ENCODE measurements at regions not wholly inside any gene's neighbourhood (a gene's known extent, or its start where the extent isn't known, plus 50 kb on each side); places are given as distances from the start of the nearest gene placed in this dataset.
"Not testable (repeated sequence)": the region's sequence is repeated elsewhere in the genome, so short reads cannot be mapped to it uniquely, and the experiment has no call there.

DNA sequence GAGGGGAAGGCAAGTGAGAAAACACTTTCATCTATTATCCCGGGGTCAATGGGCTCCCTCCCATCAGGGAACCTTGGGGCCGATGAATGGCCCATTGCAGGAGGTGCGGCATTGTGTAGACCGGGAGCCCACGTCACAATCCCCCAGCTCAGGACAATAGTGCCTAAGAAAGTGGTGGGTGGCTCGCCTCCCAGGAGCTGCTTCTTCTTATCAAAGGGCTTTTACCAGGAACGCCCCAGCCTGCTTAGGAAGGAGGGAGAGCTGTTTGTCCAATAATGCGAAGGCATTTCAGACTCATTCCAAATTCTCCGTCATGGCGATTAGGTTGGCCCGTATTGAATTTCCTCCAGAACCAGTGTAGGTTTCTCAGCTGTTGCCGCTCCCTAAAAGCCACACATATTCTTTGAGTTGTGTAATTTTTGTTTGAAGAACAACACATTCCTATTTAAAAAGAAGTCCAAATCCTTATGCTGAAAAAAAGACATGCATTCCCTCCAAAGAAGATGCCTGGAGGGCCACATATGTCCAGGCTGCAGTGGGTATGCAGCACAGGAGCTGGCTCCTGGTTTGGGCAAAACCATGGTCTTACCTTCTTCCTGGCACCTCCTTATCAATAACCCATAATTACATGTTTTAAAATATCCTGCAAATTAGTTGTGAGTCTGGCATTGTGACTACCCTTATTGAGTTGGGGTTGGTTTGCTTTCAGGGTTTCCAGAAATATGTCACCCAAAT, 264.7 kb downstream of the MYCN start:
- in situ Hi-C loops (cut with HindIII; ENCODE audit: low pct_unique_long_range_greater_than_20kb, low sequenced_read_pairs), result no loop called here
- DNase-seq (ENCODE audit: low read depth), result no peak

DNA sequence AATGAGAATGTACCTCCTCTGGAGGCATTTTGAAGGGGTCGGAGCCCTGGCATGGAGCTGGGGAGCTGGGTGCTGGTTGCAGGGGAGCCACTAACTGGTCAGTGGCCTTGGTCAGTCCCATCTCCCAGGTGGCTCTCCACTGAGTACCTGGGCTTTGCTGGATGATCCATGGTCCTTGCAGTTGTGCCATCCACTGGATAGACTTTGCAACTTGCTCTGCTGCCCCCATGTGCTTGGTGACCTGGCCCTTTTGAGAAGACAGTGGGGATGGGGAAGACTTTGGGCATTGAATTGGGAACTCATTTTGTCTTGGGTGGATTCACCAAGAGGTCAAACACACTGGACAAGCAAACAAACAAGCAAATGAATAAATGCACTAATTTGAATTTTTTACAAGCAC, 263.9 kb downstream of the MYCN start:
- in situ Hi-C loops (cut with HindIII; ENCODE audit: low pct_unique_long_range_greater_than_20kb, low sequenced_read_pairs), result no loop called here
- DNase-seq (ENCODE audit: low read depth), result no peak

DNA sequence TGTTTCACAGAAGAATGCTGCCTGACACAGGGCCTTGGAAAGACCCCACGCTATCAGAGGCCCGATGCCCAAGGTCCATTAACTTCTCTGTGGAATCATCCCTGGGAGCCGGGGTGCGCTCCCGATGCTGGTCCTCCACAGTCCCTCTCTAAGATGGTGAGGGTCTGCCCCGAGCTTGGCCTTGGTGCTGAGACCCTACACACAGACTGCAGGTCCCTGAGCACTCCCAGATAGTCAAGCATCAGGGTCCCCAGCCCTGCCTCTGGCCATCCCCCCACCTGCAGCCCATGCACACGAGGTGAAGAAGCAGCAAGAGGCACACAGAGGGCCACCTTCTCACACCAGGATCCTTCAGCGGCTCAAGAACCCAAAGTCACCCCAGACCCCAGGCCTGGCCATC, 263.3 kb downstream of the MYCN start:
- in situ Hi-C loops (cut with HindIII; ENCODE audit: low pct_unique_long_range_greater_than_20kb, low sequenced_read_pairs), result no loop called here
- DNase-seq (ENCODE audit: low read depth), result no peak

DNA sequence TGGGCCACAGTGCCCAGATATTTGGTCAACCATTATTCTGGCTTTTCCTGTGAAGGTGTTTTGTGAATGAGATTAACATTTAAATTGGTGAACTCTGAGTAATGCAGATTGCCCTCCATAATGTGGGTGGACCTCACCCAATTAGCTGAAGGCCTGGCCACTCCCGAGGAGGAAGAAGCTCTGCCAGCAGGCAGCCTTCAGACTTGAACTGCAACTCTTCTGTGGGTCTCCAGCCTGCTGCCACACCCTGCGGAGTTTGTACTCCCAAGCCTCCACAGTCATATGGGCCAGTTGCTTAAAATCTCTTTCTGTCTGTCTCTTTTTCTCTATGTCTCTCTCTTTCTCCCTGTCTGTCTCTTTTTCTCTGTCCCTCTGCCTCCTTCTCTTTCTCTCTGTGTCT, 262.7 kb downstream of the MYCN start:
- in situ Hi-C loops (cut with HindIII; ENCODE audit: low pct_unique_long_range_greater_than_20kb, low sequenced_read_pairs), result no loop called here
- no peak for DNase-seq (ENCODE audit: low read depth)

DNA sequence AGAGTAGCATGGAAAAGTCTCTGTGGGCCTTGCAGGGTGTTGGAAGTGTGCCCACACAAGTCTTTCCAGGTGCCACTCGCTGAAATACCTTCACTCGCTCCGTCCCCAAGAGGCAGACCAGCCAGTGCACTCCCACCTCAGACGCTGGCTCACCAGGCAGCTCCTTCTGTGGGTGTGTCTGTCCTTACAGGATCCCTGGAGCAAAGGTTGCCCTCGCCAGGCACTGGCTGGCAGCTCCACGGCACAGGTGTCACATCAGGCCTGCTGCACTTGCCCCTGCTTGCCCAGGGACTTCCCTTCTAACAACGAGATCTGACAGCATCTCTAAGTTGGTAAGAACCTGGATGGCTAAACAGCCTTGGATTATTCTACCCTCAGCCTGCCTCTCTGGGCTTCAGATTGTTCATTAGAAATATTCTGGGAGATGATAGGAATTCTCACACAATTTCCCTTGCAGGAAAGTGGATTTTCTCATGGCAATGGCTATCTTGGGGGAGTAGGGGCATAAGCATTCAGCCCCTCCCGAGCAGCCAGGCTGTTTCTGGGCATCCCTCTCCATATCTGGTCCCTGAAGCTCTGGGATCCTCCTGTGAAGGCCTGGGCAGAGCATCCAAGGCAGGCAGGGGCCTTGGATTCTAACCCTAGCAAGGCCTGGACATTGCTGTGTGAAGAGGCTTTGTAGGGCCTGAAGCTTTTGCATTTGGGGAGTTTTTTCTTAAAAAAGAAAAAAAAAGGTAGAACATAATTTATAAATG, 262.1 kb downstream of the MYCN start:
- in situ Hi-C loops (cut with HindIII; ENCODE audit: low pct_unique_long_range_greater_than_20kb, low sequenced_read_pairs), result no loop called here
- no peak for DNase-seq (ENCODE audit: low read depth)

DNA sequence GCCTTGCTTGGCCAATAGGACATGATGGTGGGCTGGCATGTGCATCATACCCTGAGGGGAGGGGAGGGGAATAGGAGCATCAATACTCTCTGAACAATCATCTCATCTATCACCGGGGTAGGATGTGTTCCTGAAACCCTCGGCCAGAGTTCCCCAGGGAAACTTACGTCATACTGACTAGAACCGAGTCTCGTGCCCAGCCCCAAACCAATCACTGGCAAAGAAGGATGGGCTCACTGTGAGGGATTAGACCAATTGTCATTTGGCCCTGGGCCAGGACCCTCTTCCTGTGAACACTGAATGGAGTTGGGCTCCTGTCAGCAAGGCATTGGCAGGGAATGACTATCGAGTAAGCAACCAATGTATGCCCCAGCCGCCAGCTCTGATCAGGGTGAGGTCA, 261.5 kb downstream of the MYCN start:
- no peak for DNase-seq (ENCODE audit: low read depth)
- in situ Hi-C loops (cut with HindIII; ENCODE audit: low pct_unique_long_range_greater_than_20kb, low sequenced_read_pairs), result no loop called here

DNA sequence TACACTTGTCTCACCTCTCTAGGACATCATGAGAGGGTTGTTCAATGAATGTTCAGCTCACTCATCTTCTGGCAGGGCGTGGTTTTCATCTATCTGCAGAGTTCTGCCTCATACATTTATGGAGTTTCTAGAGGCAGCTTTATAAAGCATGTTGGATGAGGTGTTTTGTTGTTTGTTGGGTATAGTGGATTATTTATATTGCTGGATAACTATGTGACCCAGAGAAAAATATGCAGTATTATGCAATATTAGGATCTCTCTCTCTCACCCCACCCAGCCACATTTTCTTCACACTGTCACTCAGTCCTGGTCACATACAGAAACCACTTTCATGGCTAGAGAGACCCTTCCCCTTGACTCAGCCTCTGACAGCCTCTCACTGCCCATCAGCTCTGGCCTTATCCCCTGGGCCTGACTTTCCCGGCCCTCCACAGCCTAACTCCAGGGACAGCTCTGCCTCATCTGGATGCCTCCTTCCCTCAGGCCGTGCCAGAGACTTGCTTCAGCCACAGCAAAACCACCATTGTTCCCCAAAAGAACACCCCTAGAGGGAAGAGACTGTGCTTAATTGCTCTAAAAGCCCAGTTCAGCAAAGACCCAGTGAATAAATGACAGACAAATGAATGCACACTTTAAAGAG, 260.3 kb downstream of the MYCN start:
- in situ Hi-C loops (cut with HindIII; ENCODE audit: low pct_unique_long_range_greater_than_20kb, low sequenced_read_pairs), result no loop called here
- DNase-seq (ENCODE audit: low read depth), result no peak

DNA sequence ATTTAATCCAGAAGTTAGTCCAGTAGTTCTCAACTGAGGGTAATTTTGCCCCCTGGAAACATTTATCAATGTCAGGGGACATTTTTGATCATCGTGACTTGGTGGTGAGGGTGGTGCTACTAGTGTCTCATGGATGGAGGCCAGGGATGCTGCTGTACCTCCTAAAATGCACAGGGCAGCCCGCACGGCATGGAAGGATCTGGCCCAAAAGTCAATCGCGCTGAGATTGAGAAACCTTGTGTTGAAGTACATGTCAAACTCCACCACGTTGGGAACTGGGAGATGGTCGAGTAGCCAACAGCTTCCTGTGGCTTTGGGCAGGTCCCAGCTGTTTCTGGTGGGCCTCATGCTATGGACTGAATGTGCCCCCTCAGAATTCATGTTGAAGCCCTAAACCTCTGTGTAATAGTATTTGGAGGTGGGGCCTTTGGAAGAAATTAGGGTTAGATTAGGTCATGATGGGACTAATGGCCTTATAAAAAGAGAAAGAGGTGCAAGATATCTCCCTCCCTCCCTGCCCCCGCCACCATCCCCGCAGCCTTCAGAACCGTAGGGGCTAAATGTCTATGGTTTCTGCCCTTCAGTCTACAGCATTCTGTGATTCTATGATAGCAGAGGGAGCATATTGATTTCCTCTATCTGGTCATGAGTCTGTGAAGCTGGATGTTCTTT, 259.7 kb downstream of the MYCN start:
- in situ Hi-C loops (cut with HindIII; ENCODE audit: low pct_unique_long_range_greater_than_20kb, low sequenced_read_pairs), result no loop called here
- DNase-seq (ENCODE audit: low read depth), result no peak

DNA sequence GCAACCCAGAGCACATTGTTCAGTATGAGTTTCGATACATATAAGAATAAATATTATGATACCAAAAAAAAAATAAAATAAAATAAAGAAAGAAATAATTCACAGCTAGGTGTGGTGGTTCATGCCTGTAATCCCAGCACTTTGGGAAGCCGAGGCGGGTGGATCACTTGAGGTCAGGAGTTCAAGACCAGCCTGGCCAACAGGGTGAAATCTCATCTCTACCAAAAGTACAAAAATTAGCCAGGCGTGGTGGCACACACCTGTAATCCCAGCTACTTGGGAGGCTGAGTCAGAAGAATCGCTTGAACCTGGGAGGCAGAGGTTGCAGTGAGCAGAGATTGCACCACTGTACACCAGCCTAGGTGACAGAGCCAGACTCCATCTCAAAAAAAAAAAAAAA, 258.9 kb downstream of the MYCN start:
- DNase-seq (ENCODE audit: low read depth); in situ Hi-C loops (cut with HindIII; ENCODE audit: low pct_unique_long_range_greater_than_20kb, low sequenced_read_pairs): not testable (repeated sequence)

DNA sequence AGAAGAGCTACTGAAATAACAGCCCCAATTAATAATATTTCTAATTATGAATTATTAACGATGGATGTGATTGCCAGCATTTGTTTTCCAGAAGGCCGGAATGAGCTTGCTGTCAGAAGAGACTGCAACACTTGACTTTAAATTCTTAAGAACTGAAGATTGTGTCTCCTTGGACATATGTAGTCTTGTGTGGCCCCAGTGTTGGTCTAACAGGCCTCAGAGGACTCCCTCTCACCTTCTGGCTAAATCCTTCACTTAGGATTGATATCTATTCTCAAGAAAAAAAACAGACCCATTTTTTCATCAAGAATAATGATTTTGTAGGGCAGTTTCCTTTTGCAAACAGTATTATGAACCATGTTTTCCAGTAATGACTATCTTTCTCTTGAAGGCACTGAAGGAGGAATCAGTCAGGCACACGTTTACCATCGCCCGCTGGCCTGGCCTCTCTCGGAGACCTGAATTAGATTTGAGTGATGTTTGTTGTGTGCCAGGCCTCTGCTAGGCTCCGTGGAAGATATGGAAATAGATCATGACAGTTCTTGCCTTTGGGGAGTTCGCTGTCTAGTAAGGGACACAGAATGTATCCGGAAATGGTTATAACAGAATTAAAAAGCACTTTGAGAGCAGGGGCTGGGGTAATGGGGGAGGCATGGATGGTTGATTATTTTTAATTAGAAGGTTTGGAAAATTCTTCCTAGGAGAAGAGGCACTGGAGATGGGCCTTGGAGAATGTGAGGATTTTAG, 258.0 kb downstream of the MYCN start:
- in situ Hi-C loops (cut with HindIII; ENCODE audit: low pct_unique_long_range_greater_than_20kb, low sequenced_read_pairs), result no loop called here

DNA sequence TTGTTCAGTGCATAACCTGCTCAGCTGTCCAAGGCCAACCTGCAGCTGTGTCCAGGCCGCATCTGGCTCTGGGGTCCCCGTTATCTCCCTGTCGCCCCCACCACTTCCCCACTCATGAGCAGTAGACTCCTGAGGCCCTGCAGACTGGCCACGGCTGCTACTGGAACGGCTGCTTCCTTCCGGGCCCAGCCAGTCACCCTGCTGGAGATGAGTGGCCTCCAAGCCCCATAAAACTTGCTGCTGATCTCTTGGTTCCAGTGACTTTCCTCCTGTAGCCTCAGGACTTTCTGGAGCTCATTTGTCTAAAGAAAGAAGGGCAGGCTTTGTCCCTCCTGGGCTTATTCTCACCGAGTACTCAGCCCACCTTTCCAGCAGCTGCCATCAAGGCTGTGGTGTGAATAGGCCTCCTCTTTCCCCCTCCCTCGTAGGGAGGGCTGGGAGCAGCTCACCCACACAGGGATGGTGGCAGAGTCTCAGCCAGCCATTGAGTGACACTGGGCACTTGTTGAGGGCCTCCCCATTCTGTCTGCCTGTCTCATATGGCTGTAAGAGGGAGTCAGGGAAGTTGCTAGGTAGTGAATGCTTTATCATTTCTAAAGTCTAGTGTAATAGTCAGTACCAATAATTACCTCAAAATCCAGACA, 257.3 kb downstream of the MYCN start:
- in situ Hi-C loops (cut with HindIII; ENCODE audit: low pct_unique_long_range_greater_than_20kb, low sequenced_read_pairs), result no loop called here
- DNase-seq (ENCODE audit: low read depth), result no peak

More for the DNA sequence above, 258.0 kb downstream of the MYCN start:
- DNase-seq (ENCODE audit: low read depth), result no peak

DNA sequence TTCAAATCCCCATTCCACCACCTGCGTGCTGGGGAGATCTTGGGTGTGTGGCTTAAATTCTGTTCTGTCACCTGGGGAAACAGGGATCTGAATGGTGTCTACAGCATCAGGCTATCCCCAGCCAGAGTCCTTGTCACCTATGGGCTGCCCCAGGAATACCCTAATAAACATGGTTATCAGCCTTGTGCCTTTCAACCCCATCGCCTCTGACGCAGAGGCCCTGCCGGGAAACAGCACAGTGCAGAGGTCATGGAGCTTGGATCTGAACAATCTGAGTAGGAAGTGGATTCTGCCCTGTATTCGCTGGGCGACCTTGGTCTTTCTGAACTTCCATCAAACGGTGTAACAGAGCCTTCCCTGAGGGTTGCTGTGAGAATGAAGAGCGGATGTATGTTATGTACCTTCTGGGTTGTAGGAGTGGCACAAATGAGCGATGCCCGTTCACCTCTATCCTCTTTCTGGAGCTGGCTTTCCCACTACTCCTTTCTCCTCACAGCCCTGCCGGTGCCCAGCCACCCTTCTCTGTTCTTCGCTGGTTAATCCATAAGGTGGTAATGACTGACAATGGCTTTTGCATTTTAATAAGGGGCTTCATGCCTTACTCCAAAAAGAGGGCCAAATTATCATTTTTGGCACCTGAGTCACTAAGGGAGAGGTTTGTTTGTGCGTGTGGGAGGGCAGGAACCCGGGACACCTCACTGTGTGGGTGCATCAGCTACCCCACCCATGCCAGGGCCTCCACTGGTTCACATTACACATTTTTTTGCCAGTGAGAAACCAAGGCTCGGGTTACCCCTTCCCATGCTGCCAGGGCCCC, 256.5 kb downstream of the MYCN start:
- in situ Hi-C loops (cut with HindIII; ENCODE audit: low pct_unique_long_range_greater_than_20kb, low sequenced_read_pairs), result no loop called here
- DNase-seq (ENCODE audit: low read depth), result no peak

DNA sequence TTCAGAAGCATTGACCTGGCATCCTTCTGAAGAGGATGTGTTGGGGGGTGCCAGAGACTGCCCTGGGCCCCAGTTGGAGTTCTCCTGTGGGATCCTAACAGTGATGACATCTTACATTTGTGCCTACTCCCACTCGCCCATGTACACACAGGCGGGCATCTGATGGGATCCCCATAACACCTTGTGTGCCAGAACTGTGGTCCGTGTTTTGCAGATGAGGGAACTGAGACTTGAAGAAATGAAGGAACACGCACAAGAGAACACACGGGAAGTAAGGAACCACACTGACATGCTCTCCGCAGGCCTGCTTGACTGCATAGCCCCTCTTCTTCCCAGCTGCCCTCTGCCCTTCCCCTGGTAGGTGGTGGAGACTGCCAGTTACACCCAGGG, 255.3 kb downstream of the MYCN start:
- DNase-seq (ENCODE audit: low read depth), result no peak
- in situ Hi-C loops (cut with HindIII; ENCODE audit: low pct_unique_long_range_greater_than_20kb, low sequenced_read_pairs), result no loop called here

DNA sequence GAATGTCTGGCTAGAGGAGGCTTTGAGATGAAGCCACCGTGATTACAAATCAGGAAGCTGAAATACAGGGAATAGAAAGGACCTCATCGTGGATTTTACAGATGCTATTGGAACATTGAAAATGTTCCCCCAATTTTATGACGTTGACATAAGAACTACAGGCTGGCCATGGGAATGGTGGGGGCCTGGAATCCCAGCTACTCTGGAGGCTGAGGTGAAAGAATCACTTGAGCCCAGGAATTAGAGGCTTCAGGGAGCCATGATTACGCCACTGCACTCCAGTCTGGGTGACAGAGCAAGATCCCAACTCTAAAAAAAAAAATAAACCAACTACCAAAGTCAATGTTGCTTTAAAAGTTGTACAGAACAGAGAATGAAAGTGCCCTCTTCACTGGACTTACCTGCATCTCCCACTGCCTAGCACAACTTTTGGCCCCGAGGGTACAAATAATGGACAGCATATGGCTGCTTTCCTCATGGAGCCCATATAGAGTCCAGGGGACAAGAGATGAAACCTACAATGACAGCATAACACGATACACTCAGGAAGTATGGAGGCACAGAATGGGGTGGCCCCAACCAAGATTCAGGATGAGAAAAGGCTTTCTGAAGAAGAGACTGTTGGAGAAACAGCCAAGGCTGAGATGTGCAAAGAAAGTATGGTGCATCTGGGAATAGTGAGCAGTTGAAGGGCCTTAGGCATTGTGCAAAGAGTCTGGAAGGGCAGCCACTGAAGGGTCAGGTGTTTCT, 254.8 kb downstream of the MYCN start:
- in situ Hi-C loops (cut with HindIII; ENCODE audit: low pct_unique_long_range_greater_than_20kb, low sequenced_read_pairs), result no loop called here
- DNase-seq (ENCODE audit: low read depth), result no peak

DNA sequence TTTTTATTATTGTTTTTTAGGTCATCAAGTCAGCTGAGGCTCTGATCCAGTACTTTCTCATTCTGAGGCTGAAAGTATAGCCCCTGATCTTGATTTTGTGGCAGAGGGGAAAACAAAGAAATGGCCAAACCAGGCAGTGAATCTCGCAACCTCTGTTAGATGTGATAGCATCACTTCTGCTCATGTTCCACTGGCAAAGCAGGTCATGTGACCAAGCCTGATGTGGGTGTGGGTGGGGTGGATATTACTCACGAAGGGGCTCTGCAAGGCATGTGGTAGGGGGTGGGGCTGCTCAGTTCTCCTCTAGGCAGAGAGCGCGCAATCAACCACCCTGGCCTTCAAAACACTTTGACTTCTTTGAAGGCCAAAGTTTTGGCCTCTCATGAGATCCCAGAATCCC, 254.2 kb downstream of the MYCN start:
- in situ Hi-C loops (cut with HindIII; ENCODE audit: low pct_unique_long_range_greater_than_20kb, low sequenced_read_pairs), result no loop called here
- DNase-seq (ENCODE audit: low read depth), result no peak

DNA sequence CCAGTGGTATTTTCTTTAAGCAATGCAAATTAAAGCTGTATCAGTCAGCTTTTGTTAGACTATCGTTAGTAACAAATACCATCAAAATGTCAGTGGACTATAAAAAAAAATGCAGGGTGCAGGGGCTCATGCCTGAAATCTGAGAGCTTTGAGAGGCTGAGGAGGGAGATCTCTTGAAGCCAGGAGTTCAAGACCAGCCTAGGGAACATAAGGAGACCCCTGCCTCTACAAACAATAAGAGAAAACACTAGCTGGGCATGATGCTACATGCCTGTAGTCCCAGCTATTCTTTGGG, 253.7 kb downstream of the MYCN start:
- in situ Hi-C loops (cut with HindIII; ENCODE audit: low pct_unique_long_range_greater_than_20kb, low sequenced_read_pairs), result no loop called here

More for the DNA sequence above, 253.7 kb downstream of the MYCN start:
- DNase-seq (ENCODE audit: low read depth), result no peak
